Body of pancreas (tissue), 4 donors: ENCODE measurements at regions not wholly inside any gene's neighbourhood (a gene's known extent, or its start where the extent isn't known, plus 50 kb on each side); places are given as distances from the start of the nearest gene placed in this dataset.

Experiments used
- CTCF ChIP-seq, 7 experiments: fragments of 450-650 bp in 4 of 7; fragments of 200-600 bp in 3 of 7; sonication (generic) in 3 of 7; IDR thresholded peaks; one replicate each; pipeline ENCODE4 v1.5.1; 2016 to 2019; ENCODE audit warnings: antibody characterized with exemption in 7 of 7
- POLR2A ChIP-seq, 3 donors: fragments of 450-650 bp; IDR thresholded peaks; one replicate each; pipeline ENCODE4 v1.6.1; 2016; ENCODE audit warnings: antibody characterized with exemption in 3 of 3, mild to moderate bottlenecking in 2 of 3

- TF ChIP-seq CTCF (IDR thresholded peaks at IDR 0.05) (no peak), POLR2A (IDR thresholded peaks at IDR 0.05) (no peak)
Measured at GRCh38 chr3:148625991-148626390, 71.7 kb upstream of the AGTR1 start.
